ENCODE measurements at regions not wholly inside any gene's neighbourhood (a gene's known extent, or its start where the extent isn't known, plus 50 kb on each side); places are given as distances from the start of the nearest gene placed in this dataset.

DNA sequence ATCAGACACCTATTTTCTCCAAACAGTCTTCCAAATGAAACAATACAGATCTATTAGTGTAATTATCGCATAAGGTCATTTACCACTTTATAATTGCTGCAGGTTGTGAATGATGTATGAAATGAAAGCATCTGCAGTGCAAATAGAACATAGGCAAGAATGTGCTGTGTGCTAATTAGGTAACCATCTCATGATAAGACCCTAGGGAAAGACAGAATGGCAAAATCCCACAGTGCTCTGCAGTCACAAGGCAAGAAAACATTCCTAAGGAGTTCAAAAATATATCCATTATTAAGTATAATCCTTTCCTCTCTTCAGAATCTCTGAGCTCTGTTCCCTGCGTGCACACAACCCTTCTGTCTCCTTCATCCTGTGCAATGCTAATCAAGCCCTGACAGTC, 488.1 kb downstream of the NR4A2 start:
- DNase-seq (no peak), ATAC-seq (no peak)
- intact Hi-C loops (cut with DNase I), result no loop called here

DNA sequence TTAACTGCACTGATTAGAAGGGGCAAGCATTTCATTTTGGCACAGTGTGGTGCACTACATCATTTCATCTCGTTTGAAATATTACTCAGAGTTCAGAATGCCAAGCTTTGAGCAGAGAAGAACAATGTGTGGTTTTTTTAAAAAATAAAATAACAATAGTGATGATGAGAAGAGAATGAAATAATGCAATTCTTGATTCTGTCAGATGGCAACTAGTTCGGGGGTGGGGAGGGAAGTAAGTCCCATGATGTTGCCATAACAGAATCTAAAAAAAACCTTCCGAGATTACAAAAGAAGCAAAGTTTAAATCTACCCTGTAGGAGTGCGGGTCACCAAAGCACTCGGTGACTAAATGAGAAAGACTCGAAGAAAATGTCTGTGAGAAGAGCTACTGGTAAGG, 490.4 kb downstream of the NR4A2 start:
- no peak for DNase-seq
- no peak for ATAC-seq
- intact Hi-C loops (cut with DNase I), result no loop called here

DNA sequence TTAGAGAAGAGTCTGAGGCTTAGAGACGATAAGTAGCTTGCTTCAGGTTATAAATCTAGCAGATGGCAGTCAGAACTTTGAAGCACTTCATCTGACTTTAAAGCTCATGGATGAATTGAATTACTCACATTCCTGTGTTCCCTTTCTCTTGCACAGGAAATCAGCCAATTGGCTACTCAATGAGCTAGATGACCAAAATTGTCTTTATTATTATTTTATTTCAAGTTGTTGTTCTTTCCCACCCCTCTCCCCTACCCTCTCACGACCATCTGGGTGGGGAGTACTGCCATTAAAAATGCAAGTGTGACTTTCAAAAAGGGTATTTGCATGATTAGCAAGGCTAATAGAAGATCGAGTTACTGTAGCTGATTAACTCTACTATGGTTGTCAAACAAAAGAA, 491.1 kb downstream of the NR4A2 start:
- ATAC-seq (no peak), DNase-seq (no peak)
- intact Hi-C loops (cut with DNase I), result no loop called here

DNA sequence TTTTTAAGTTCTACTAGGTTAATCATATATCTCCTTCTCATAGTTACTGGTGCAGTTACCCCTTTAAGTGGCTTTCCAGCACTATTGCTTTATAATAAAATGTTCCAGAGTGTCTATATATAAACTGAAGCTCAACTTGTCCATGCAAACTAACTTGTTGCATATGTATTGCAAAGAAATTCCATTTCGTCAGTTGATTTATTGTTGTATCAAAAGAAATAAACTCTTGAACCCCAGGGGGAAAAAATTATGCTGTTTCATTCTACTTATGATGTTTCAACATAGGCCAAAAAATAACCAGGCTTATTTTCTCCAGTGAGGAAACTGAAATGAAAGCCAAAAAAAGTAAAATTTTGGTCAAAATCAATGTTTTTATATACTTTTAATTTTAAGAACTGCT, 491.9 kb downstream of the NR4A2 start:
- intact Hi-C loops (cut with DNase I), result no loop called here
- no peak for ATAC-seq
- no peak for DNase-seq

DNA sequence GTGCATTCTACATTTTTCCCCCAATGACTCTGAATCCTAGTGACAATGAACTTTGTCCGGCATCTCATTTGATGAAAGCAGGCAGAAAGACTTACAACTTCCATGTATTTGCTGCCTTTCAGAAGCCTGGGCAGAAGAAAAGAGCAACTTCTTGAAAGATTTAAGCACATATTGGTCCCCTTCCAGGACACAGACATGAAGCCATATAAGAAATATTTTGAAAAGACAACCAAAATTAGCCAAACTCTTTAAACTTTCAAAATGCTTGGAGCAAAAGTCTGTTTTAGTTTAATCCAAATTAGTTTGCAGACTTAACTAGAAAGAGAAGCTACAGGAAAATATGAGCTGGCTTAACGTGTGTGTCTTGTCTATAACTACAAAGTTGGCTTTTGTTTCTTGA, 492.5 kb downstream of the NR4A2 start:
- intact Hi-C loops (cut with DNase I), result no loop called here
- no peak for DNase-seq
- no peak for ATAC-seq

DNA sequence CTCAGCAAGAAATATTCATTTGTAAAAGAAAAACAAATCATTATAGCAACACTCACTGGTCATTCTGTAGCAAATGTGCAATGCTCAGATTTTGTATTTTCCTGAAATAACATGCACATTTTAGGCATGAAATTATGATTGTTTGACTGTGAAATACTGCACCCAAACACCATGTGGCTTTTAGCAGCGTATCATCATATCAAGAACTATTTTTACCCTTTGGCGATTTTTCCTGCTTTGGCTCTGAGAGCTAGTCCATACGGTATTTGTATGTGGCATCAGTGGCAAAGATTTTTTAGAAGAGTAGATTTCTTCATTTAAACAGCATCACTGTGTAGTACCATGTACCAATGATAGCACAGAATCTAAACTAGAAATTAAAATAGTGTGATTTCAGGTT, 493.1 kb downstream of the NR4A2 start:
- DNase-seq (no peak), ATAC-seq (no peak)
- intact Hi-C loops (cut with DNase I), result no loop called here

DNA sequence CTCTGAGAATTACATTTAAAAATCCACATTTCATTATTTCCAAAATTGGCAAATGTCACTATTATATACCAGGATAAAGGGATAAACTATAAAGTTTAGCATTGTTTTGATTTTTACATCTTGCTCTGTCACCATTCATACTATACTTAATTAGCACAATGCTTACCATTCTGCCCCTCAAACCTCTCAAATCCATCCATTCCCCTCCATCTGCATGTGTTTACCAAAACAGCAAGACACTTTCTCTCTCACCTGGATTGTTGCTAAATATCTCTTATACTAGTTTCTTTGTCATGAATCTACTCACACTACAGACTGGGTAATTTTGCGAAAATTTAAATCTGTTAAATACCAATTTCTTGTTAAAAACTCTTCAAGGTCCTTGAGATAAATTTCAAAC, 496.1 kb downstream of the NR4A2 start:
- ATAC-seq, result no peak
- no peak for DNase-seq
- intact Hi-C loops (cut with DNase I), result no loop called here

DNA sequence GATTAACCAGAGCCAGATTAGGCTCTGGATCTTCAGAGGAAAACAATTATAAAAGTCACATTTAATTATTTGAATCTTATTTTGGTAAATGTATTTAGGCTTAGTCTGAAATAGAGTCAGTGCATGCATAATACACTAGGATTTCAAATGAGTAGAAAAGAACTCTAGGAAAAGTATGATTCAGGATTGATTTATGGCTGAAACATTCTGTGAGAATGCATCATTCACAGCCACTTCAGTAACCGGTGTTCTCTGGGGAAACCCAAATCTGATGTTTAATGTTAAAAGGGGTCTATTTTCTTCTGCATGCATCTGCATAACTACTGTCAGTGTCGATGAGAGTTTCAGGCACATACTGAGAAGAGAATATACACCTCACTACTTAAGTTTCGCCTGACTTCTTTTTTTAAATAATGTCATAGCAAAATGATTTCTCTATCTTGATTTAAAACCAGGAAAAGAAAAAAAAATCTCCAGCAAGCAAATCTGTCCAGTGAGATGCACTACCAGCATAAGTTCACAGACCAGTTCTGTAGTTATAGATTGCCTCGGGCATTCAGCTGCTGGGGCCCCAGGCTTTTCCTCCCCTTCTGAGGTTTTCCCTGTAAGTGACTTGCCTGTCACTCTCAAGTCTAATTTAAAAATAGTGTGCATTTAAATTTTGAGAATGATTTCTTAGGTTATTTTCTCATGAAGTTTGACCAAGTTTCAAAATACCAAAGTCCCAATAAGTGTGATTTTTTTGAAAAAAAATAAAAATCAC, 501.5 kb downstream of the NR4A2 start:
- intact Hi-C loops (cut with DNase I), result no loop called here
- ATAC-seq, result no peak

DNA sequence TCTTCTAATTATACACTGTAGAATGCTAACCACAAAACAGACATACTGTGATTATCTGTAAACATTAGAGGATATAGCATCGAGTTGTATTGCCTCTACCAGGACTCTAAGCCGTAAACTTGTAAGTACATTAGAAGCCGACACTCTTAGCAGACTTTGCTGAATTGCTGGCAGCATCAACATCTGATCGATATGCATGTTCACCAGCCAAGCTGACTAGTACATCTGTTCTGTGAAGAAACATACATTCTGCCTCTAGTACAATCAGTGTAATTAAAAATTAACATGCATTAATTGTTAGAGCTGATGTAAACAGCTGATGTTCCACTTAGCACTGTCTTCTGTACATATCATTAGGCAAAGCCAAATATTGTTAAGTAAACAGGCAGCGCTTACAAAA, 502.2 kb downstream of the NR4A2 start:
- no peak for DNase-seq
- ATAC-seq, result no peak
- intact Hi-C loops (cut with DNase I), result no loop called here

More for the DNA sequence above, 501.5 kb downstream of the NR4A2 start:
- DNase-seq, result no peak

DNA sequence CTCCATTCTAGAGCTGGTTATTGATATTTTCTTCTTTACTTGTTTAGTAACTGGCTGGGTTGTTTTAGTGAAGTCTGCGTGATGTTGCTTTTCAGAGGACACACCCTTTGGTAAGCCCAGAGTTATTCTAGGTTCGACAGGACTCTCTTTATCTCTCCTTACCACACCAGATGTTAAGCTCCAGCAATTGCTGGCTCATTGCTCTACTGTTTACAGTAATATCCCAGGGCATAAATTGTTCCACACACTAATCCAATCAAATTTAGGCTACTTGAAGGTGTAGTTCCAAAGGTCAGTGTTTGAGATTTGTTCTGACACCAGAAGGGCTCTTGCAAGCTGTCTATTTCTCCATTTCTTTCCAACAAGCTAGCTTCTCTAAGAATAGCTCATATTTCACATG, 506.6 kb downstream of the NR4A2 start:
- ATAC-seq, result no peak
- intact Hi-C loops (cut with DNase I), result no loop called here
- DNase-seq, result no peak

DNA sequence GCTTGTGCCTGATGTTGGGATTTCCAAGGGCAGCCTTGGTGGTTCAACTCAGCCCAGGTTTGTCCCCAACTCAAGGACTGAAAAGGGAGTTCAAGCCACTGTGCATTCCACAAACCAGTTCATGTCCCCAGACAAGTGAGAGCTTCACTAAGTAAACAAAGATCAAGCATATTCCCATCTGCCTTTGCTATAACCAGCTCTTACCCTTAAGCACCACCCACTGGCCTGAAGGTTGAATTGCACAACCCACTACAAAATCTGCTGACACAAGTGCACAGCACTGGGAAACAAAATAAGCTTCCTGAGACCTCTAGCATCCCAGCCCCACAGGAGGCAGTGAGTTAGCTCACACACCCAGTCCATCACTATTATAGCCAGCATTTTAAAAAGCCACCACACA, 516.7 kb downstream of the NR4A2 start:
- intact Hi-C loops (cut with DNase I), result no loop called here
- ATAC-seq (no peak), DNase-seq (no peak)

DNA sequence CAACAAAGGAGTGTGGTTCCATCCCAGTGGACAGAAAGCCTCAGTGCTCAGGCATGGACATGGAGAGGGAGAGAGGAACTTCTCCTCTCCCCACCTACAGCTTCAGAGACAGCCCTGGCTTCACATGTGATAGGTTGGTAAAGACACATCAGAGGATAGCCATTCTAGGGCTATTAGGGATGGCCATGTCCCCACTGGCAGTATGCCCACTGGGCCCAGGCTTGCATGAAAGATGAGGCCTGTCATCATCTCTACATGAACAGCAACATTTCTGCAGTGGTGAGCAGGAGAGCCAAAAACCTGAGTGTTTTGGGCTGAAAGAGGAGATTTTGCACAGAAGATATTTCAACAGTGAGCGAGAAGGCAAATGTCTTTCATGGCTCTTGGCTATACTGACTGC, 517.2 kb downstream of the NR4A2 start:
- ATAC-seq (no peak), DNase-seq (no peak)
- intact Hi-C loops (cut with DNase I), result no loop called here

DNA sequence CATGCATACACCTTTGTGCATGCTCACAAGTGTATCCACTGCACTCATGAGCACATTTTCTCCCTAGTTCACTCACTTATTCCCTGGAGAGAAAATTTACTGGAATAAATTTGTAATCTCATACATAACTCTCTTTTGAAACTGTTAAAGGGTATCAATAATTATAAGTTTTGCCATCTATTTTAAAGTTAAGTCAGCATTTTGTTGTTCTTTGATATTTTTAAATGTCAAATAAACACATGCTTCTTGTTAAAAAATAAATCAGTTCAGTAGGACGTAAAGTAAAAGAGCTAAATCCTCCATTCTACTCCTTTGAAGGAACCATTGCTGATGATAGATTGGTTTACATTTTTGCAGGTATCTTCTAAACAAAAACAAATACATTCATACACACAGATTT, 522.1 kb downstream of the NR4A2 start:
- intact Hi-C loops (cut with DNase I), result no loop called here
- ATAC-seq (no peak), DNase-seq (no peak)

DNA sequence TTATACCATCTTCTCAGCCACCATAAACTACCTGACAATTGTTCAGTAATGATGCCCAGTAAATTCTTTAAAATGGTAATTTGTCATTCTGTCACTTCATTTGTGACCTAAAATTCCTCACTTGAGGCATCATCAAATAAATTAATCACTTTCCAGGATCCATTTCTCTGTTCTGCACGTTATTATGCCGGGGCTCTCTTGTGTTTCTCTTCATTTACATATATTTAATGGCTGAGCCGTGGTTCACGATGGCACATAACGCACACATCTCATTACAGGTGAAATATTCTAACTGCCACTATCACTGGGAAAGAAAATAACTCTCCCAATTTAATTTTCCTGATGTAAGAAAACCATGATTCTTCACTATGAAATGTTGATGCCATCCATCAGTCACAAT, 529.6 kb downstream of the NR4A2 start:
- DNase-seq (no peak), ATAC-seq (no peak)

DNA sequence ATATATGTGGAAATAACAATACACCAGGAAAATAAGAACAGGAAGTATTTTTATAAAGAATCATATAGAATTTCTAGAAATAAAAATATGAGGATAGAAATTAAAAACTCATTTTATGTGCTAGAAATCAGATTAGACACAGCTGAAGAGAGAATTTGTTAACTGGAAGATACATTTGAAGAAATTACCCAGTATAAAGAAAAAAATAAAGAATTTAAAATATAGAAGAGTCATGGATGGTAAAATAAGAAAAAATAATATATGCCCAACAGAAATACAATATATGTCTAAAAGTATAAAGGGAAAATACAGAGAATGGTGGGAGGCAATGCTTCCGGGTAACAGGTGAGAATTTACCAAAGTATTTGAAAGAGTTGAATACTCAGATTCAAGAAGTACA, 539.9 kb downstream of the NR4A2 start:
- intact Hi-C loops (cut with DNase I), result no loop called here
- DNase-seq (no peak), ATAC-seq (no peak)

More for the DNA sequence above, 529.6 kb downstream of the NR4A2 start:
- intact Hi-C loops (cut with DNase I), result no loop called here

DNA sequence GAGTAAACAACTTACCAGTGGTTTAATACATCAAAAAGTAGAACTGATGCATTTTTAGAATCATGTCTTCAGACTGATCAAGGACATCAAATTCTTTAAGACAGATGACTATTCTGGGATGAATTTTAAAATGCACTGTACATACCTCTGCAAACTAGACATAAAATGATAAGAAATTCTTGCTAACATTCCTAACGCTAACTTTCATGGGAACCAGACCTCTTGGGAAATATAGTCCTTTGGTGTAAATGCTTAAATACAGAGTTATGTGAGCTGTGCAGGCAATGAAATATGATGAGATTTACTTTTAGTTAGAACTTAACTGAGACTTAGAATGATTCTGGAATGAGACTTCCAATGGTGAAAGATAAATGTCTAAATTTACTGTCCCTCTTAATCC, 562.0 kb downstream of the NR4A2 start:
- no peak for DNase-seq
- ATAC-seq, result no peak
- intact Hi-C loops (cut with DNase I), result no loop called here

DNA sequence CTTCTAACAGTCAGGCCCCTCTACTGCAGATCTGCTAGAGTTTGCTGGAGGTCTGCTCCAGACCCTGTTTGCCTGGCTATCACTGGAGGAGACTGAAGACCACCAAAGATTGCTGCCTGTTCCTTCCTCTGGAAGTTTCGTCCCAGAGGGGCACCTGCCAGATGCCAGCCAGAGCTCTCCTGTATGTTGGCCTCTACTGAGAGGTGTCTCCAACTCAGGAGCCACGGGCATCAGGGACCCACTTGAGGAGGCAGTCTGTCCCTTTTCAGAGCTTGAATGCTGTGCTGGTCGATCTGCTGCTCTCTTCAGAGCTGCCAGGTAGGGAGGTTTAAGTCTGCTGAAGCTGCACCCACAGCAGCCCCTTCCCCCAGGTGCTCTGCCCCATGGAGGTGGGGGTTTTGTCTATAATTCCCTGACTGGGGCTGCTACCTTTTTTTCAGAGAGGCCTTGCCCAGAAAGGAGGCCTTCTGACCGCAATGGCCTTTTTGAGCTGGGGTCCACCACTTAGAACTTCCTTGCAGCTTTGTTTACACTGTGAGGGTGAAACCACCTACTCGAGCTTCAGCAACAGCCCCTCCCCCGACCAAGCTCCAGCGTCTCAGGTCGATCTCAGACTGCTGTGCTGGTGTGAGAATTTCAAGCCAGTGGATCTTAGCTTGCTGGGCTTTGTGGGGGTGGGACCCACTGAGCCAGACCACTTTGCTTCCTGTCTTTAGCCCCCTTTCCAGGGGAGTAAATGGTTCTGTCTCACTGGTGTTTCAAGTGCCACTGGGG, 566.0 kb downstream of the NR4A2 start:
- intact Hi-C loops (cut with DNase I), result no loop called here
- ATAC-seq, result no peak
- no peak for DNase-seq

DNA sequence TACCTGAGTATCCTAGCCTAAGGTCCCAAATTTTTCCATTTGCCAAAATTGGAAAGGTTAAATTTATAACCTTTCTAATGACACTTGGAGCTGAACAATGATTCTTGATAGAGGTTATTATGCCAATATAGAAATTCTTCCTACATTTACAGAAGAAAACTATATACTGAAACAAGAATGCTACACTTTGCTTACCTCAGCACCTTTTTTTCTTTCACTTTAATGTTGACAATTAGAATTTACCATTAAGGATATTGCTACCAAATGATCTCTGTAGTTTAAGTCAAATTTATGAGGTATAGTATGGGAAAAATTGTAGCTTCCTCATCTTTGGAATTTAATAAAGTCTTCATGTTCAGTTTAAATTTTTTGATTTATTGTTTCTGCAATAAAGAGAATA, 577.0 kb downstream of the NR4A2 start:
- intact Hi-C loops (cut with DNase I), result no loop called here
- ATAC-seq (no peak), DNase-seq (no peak)

DNA sequence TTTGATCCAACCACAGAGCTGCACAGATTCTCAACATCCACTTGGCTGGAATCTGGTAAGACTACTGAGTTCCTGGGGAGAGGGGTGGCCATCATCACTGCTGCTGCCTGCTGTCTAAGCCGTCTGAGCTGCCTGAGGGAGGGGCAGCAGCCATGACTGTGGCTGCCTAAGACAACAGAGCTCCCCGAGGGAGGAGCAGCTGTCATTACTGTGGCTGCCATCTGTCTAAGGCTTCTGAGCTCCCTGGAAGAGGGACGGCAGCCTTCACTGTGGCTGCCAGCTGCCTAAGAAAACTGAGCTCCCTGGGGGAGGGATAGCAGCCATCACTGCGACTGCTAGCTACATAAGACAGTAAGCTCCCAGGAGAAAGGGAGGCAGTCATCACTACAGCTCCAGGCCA, 584.4 kb downstream of the NR4A2 start:
- intact Hi-C loops (cut with DNase I), result no loop called here
- ATAC-seq (no peak), DNase-seq (no peak)

DNA sequence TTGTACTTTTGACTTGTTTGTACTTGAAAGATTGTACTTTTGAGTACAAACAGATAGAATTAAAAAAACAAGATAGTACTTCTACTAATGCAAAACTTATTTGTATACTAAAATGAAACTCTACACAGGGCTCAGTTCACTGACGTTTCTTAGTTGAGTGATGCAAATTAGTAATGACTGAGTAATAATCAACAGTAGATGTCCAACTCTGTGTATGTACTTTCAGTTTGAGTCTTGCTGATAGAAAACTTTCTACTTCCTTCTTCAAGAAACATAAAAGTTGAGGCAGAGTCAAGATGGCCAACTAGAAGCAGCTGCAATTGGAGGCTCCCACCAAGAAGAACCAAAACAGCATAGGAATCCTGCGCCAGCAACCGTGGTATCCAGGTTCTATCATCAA, 585.0 kb downstream of the NR4A2 start:
- intact Hi-C loops (cut with DNase I), result no loop called here
- no peak for DNase-seq
- ATAC-seq, result no peak

Measured in left cardiac atrium (tissue), 4 donors.